ENCODE measurements at regions not wholly inside any gene's neighbourhood (a gene's known extent, or its start where the extent isn't known, plus 50 kb on each side); places are given as distances from the start of the nearest gene placed in this dataset.

- TF ChIP-seq CTCF (conservative IDR thresholded peaks at IDR 0.05): peak; percentile 88
Observed at GRCh38 chr18:6521803-6522418, 107.2 kb upstream of the L3MBTL4 start.

GRCh38 chr18:6525604-6526003 lies 110.9 kb upstream of the L3MBTL4 start:
- no peak for TF ChIP-seq CTCF (conservative IDR thresholded peaks at IDR 0.05)

More at GRCh38 chr18:6521803-6522418, 107.2 kb upstream of the L3MBTL4 start:
- H3K27ac ChIP-seq: no peak overlapping the region

GRCh38 chr18:6537475-6537874 lies 122.8 kb upstream of the L3MBTL4 start:
- no peak for TF ChIP-seq CTCF (conservative IDR thresholded peaks at IDR 0.05)
- H3K27ac ChIP-seq: no peak overlapping the region

More at GRCh38 chr18:6525604-6526003, 110.9 kb upstream of the L3MBTL4 start:
- H3K27ac ChIP-seq: no peak overlapping the region

GRCh38 chr18:6541131-6541679 lies 126.5 kb upstream of the L3MBTL4 start:
- peak overlapping the region; percentile 60 for H3K27ac ChIP-seq

GRCh38 chr18:6542296-6542695 lies 127.6 kb upstream of the L3MBTL4 start:
- peak overlapping the region; percentile 30; the same call in 1 of the 2 replicates for H3K27ac ChIP-seq
- TF ChIP-seq CTCF (conservative IDR thresholded peaks at IDR 0.05): no peak

GRCh38 chr18:6543330-6543908 lies 128.7 kb upstream of the L3MBTL4 start:
- TF ChIP-seq CTCF (conservative IDR thresholded peaks at IDR 0.05): peak; percentile 73

GRCh38 chr18:6546229-6546628 lies 131.5 kb upstream of the L3MBTL4 start:
- peak overlapping the region; percentile 54 for H3K27ac ChIP-seq

More at GRCh38 chr18:6543330-6543908, 128.7 kb upstream of the L3MBTL4 start:
- H3K27ac ChIP-seq: peak overlapping the region; percentile 30; the same call in 1 of the 2 replicates

More at GRCh38 chr18:6546229-6546628, 131.5 kb upstream of the L3MBTL4 start:
- no peak for TF ChIP-seq CTCF (conservative IDR thresholded peaks at IDR 0.05)

All from VCaP (cell line).